ENCODE measurements at regions not wholly inside any gene's neighbourhood (a gene's known extent, or its start where the extent isn't known, plus 50 kb on each side); places are given as distances from the start of the nearest gene placed in this dataset.
A peak's percentile ranks its signal among the peaks of the same experiment; 100 is the strongest.

- no peaks in the 10 kb centered on the region for H3K23me2 ChIP-seq (ENCODE audit: insufficient read length, low read depth, low read length, poor library complexity, severe bottlenecking)
- Mint-ChIP-seq H3K27me3 (ENCODE audit: low read depth) (no peaks in the 10 kb centered on the region), H3K9me3 (no peaks in the 10 kb centered on the region), H3K27ac (peak overlapping the region; percentile 74 to 94 (median 90)), H3K36me3 (ENCODE audit: insufficient read depth in 1 of 3, low read depth in 3 of 3) (no peaks in the 10 kb centered on the region), H3K4me1 (peaks cover 49 to 52% of the 10 kb centered on the region in 2 experiments), H3K4me3 (no peak overlapping the region; a peak in 1 of 5 replicates)
- no peak overlapping the region for H2BK20ac ChIP-seq (ENCODE audit: low read depth, low read length, poor library complexity, severe bottlenecking)
- TF ChIP-seq CTCF (conservative IDR thresholded peaks at IDR 0.05): no peak
- peak overlapping the region; percentile 62 for H3K27ac ChIP-seq (ENCODE audit: insufficient read length, low read depth, low read length)
- no peaks in the 10 kb centered on the region for H3K9me3 ChIP-seq (ENCODE audit: control insufficient read depth, low read depth, low read length)
- no peak overlapping the region for H3K56ac ChIP-seq (ENCODE audit: insufficient read length, low read depth, low read length)
- no peak overlapping the region for H4K5ac ChIP-seq (ENCODE audit: insufficient read length, low read depth, low read length)
- H3K79me2 ChIP-seq (ENCODE audit: insufficient read depth, low read length): no peaks in the 10 kb centered on the region
- no peak overlapping the region for H3K23ac ChIP-seq (ENCODE audit: insufficient read length, low read depth, low read length)
- WGBS (ENCODE audit: extremely low coverage, insufficient read length, low lambda C conversion rate): no CpG with 5 or more reads among the region's 4 CpGs
- no peak overlapping the region for H3K18ac ChIP-seq (ENCODE audit: insufficient read length, low read depth, low read length)
- H4K8ac ChIP-seq (replicated peaks; ENCODE audit: insufficient read length, low read depth, low read length): no peak overlapping the region
- H4K20me1 ChIP-seq (ENCODE audit: control insufficient read depth, insufficient read depth, insufficient read length): no peaks in the 10 kb centered on the region
- peaks cover 11% of the 10 kb centered on the region for H3K4me1 ChIP-seq (ENCODE audit: insufficient read depth, low read length)
- no peak overlapping the region for H2BK12ac ChIP-seq (ENCODE audit: insufficient read length, low read depth, low read length)
- H2BK5ac ChIP-seq (ENCODE audit: insufficient read length, low read length): peak overlapping the region; percentile 74
- H3K4ac ChIP-seq (ENCODE audit: low read depth, low read length): no peak overlapping the region
- H3T11ph ChIP-seq (ENCODE audit: low read length): no peak overlapping the region
- H2AK5ac ChIP-seq (ENCODE audit: insufficient read length, low read length): no peak overlapping the region
- H3K79me1 ChIP-seq (ENCODE audit: insufficient read depth, low read depth, low read length, poor library complexity, severe bottlenecking): no peaks in the 10 kb centered on the region
- no peak overlapping the region for H2BK15ac ChIP-seq (ENCODE audit: low read depth, low read length)
- peak overlapping the region; percentile 34 for H3K4me2 ChIP-seq (ENCODE audit: insufficient read depth, insufficient read length, low read length)
- H3K27me3 ChIP-seq (ENCODE audit: insufficient read depth, low read length): no peaks in the 10 kb centered on the region
- no peak overlapping the region for H2BK120ac ChIP-seq (ENCODE audit: low read depth, low read length, poor library complexity, severe bottlenecking)
- DNase-seq: no peak
- H3K9ac ChIP-seq (ENCODE audit: extremely low read depth, insufficient read length, low read length): no peak overlapping the region
- H4K91ac ChIP-seq (ENCODE audit: insufficient read length, low read depth, low read length): no peak overlapping the region
- H2AFZ ChIP-seq (ENCODE audit: low read length): no peak overlapping the region
- H3K14ac ChIP-seq (ENCODE audit: insufficient read depth, low read length): no peak overlapping the region
Measured at GRCh38 chr6:144617708-144618107, 332.6 kb downstream of the UTRN start.

Measured in H9 (cell line).